ENCODE measurements at regions not wholly inside any gene's neighbourhood (a gene's known extent, or its start where the extent isn't known, plus 50 kb on each side); places are given as distances from the start of the nearest gene placed in this dataset.
"Not testable (repeated sequence)": the region's sequence is repeated elsewhere in the genome, so short reads cannot be mapped to it uniquely, and the experiment has no call there.

GRCh38 chr9:101846161-101846560, 107.7 kb upstream of the GRIN3A start:
- CTCF ChIA-PET, result interaction anchor here (1.5 kb wide), 1 partner anchor 18 kb away, joined by 3 read pairs; no protein-coding TSS in a partner anchor
- no peak for TF ChIP-seq CTCF (IDR thresholded peaks at IDR 0.05; ENCODE audit: insufficient read depth, low read depth, low read length)
- POLR2A ChIA-PET, result no interaction called here
- Histone ChIP-seq H3K27me3 (ENCODE audit: control insufficient read depth, insufficient read depth, low read length) (no peaks in the 10 kb centered on the region), H3K36me3 (ENCODE audit: control insufficient read depth, insufficient read depth, low read length) (no peaks in the 10 kb centered on the region), H3K4me3 (ENCODE audit: low read depth, low read length) (no peak overlapping the region)
- DNase-seq (ENCODE audit: low read depth), result no peak

- Histone ChIP-seq H3K27me3 (ENCODE audit: control insufficient read depth, insufficient read depth, low read length) (no peaks in the 10 kb centered on the region), H3K36me3 (ENCODE audit: control insufficient read depth, insufficient read depth, low read length) (no peaks in the 10 kb centered on the region), H3K4me3 (ENCODE audit: low read depth, low read length) (no peak overlapping the region)
- POLR2A ChIA-PET, result no interaction called here
- CTCF ChIA-PET, result interaction anchor here (0.6 kb wide), 1 partner anchor 28 kb away, joined by 3 read pairs; no protein-coding TSS in a partner anchor
- DNase-seq (ENCODE audit: low read depth), result no peak
- no peak for TF ChIP-seq CTCF (IDR thresholded peaks at IDR 0.05; ENCODE audit: insufficient read depth, low read depth, low read length)
Observed at GRCh38 chr9:101840694-101841188, 102.3 kb upstream of the GRIN3A start.

GRCh38 chr9:101838988-101839387, 100.5 kb upstream of the GRIN3A start:
- H3K4me3 ChIP-seq (ENCODE audit: low read depth, low read length); POLR2A ChIA-PET; CTCF ChIA-PET; DNase-seq (ENCODE audit: low read depth); H3K36me3 ChIP-seq (ENCODE audit: control insufficient read depth, insufficient read depth, low read length); H3K27me3 ChIP-seq (ENCODE audit: control insufficient read depth, insufficient read depth, low read length): not testable (repeated sequence)

GRCh38 chr9:101836021-101836420, 97.6 kb upstream of the GRIN3A start:
- Histone ChIP-seq H3K36me3 (ENCODE audit: control insufficient read depth, insufficient read depth, low read length) (no peaks in the 10 kb centered on the region), H3K27me3 (ENCODE audit: control insufficient read depth, insufficient read depth, low read length) (no peaks in the 10 kb centered on the region), H3K4me3 (ENCODE audit: low read depth, low read length) (no peak overlapping the region)
- ChIA-PET CTCF (interaction anchor here (1.7 kb wide), 1 partner anchor 9 kb away, joined by 4 read pairs; no protein-coding TSS in a partner anchor), POLR2A (no interaction called here)
- TF ChIP-seq CTCF (IDR thresholded peaks at IDR 0.05; ENCODE audit: insufficient read depth, low read depth, low read length), result no peak
- DNase-seq (ENCODE audit: low read depth), result no peak

- Histone ChIP-seq H3K36me3 (ENCODE audit: control insufficient read depth, insufficient read depth, low read length) (no peaks in the 10 kb centered on the region), H3K27me3 (ENCODE audit: control insufficient read depth, insufficient read depth, low read length) (no peaks in the 10 kb centered on the region), H3K4me3 (ENCODE audit: low read depth, low read length) (no peak overlapping the region)
- no peak for TF ChIP-seq CTCF (IDR thresholded peaks at IDR 0.05; ENCODE audit: insufficient read depth, low read depth, low read length)
- ChIA-PET POLR2A (no interaction called here), CTCF (no interaction called here)
- DNase-seq (ENCODE audit: low read depth), result no peak
Observed at GRCh38 chr9:101832486-101832885, 94.0 kb upstream of the GRIN3A start.

GRCh38 chr9:101821450-101821849, 83.0 kb upstream of the GRIN3A start:
- DNase-seq (ENCODE audit: low read depth); H3K36me3 ChIP-seq (ENCODE audit: control insufficient read depth, insufficient read depth, low read length); H3K27me3 ChIP-seq (ENCODE audit: control insufficient read depth, insufficient read depth, low read length); CTCF ChIA-PET; H3K4me3 ChIP-seq (ENCODE audit: low read depth, low read length); POLR2A ChIA-PET: not testable (repeated sequence)

- H3K4me3 ChIP-seq (ENCODE audit: low read depth, low read length); CTCF ChIA-PET; DNase-seq (ENCODE audit: low read depth); H3K36me3 ChIP-seq (ENCODE audit: control insufficient read depth, insufficient read depth, low read length); H3K27me3 ChIP-seq (ENCODE audit: control insufficient read depth, insufficient read depth, low read length); POLR2A ChIA-PET: not testable (repeated sequence)
Observed at GRCh38 chr9:101820983-101821382, 82.5 kb upstream of the GRIN3A start.

All from BJ (cell line).